ENCODE measurements at regions not wholly inside any gene's neighbourhood (a gene's known extent, or its start where the extent isn't known, plus 50 kb on each side); places are given as distances from the start of the nearest gene placed in this dataset.

DNA sequence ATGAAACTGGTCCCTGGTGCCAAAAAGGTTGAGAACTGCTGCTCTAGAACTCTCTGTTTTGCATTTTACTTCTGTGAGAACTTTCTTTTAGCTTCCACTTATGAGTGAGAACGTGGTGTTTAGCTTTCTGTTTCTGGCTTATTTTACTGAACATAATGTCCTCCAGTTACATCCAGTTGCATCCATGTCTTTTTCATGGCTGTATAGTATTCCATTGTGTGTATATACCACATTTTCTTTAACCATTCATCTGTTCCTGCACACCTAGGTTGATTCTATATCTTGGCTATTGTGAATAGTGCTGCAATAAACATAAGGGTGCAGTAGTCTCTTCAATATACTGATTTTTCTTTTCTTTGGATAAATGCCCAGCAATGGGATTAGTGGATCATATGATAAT, 165.7 kb downstream of the NPR3 start:
- TF ChIP-seq, protein P1, sequence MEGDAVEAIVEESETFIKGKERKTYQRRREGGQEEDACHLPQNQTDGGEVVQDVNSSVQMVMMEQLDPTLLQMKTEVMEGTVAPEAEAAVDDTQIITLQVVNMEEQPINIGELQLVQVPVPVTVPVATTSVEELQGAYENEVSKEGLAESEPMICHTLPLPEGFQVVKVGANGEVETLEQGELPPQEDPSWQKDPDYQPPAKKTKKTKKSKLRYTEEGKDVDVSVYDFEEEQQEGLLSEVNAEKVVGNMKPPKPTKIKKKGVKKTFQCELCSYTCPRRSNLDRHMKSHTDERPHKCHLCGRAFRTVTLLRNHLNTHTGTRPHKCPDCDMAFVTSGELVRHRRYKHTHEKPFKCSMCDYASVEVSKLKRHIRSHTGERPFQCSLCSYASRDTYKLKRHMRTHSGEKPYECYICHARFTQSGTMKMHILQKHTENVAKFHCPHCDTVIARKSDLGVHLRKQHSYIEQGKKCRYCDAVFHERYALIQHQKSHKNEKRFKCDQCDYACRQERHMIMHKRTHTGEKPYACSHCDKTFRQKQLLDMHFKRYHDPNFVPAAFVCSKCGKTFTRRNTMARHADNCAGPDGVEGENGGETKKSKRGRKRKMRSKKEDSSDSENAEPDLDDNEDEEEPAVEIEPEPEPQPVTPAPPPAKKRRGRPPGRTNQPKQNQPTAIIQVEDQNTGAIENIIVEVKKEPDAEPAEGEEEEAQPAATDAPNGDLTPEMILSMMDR (IDR thresholded peaks at IDR 0.05): no peak
- no peak for TF ChIP-seq EP300 (IDR thresholded peaks at IDR 0.05)
- TF ChIP-seq POLR2A (IDR thresholded peaks at IDR 0.05): no peak

Data from ovary (tissue), 3 donors.